ENCODE measurements at regions not wholly inside any gene's neighbourhood (a gene's known extent, or its start where the extent isn't known, plus 50 kb on each side); places are given as distances from the start of the nearest gene placed in this dataset.

DNA sequence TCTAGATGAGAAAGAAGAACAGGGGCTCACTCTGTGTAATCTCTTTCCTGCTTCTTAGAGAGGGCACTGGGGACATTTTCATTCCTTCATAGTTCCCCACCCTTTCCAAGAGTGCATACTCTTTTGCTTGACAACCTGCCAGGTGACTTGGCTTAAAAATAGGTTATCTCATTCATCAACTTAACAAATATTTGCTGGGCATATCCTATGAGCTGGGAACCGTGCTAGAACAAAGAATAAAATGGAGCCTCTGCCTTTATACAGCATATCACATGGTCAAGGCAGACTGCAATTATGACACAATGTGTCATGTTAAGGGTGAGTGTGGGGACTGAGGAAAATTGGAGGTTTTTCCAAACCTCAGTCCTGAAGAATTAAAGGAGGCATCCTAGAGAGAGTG, 209.8 kb upstream of the FOXA2 start:
- TF ChIP-seq POLR2A (IDR thresholded peaks at IDR 0.05; ENCODE audit: low read depth, low read length): no peak
- no peak for TF ChIP-seq PAX5 (IDR thresholded peaks at IDR 0.05; ENCODE audit: insufficient read depth, low read length, severe bottlenecking)
